GM18508 (cell line): ENCODE measurements at regions not wholly inside any gene's neighbourhood (a gene's known extent, or its start where the extent isn't known, plus 50 kb on each side); places are given as distances from the start of the nearest gene placed in this dataset.
A peak's percentile ranks its signal among the peaks of the same experiment; 100 is the strongest.
"Not testable (repeated sequence)": the region's sequence is repeated elsewhere in the genome, so short reads cannot be mapped to it uniquely, and the experiment has no call there.

ENCODE experiments used
- ATAC-seq: cut with Tn5 transposase; IDR thresholded peaks from one replicate; pipeline ENCODE4 v1.9.1; 2021; ENCODE audit warnings: moderate number of reproducible peaks; ENCODE audit not compliant: insufficient read depth, unreplicated experiment

GRCh38 chr7:113279256-113279655, 160.9 kb upstream of the SMIM30 start:
- no peak for ATAC-seq

- ATAC-seq, result no peak
Measured at GRCh38 chr7:113270790-113271189, 152.4 kb upstream of the SMIM30 start.

- ATAC-seq, result not testable (repeated sequence)
Measured at GRCh38 chr7:113269592-113269991, 151.2 kb upstream of the SMIM30 start.

GRCh38 chr7:113268757-113269156, 150.4 kb upstream of the SMIM30 start:
- no peak for ATAC-seq

- no peak for ATAC-seq
Measured at GRCh38 chr7:113267885-113268284, 149.5 kb upstream of the SMIM30 start.

GRCh38 chr7:113267271-113267670, 148.9 kb upstream of the SMIM30 start:
- ATAC-seq, result peak; percentile 77

- ATAC-seq, result no peak
Measured at GRCh38 chr7:113263749-113264148, 145.4 kb upstream of the SMIM30 start.

- not testable (repeated sequence) for ATAC-seq
Measured at GRCh38 chr7:113263215-113263742, 144.9 kb upstream of the SMIM30 start.

GRCh38 chr7:113256883-113257531, 138.7 kb upstream of the SMIM30 start:
- ATAC-seq, result no peak

GRCh38 chr7:113247198-113247597, 128.8 kb upstream of the SMIM30 start:
- ATAC-seq, result no peak

GRCh38 chr7:113246738-113247137, 128.4 kb upstream of the SMIM30 start:
- no peak for ATAC-seq

GRCh38 chr7:113232885-113233284, 114.5 kb upstream of the SMIM30 start:
- ATAC-seq, result no peak

GRCh38 chr7:113230691-113231090, 112.3 kb upstream of the SMIM30 start:
- no peak for ATAC-seq

- ATAC-seq, result no peak
Measured at GRCh38 chr7:113217314-113217713, 99.0 kb upstream of the SMIM30 start.

GRCh38 chr7:113216038-113216437, 97.7 kb upstream of the SMIM30 start:
- ATAC-seq, result no peak

GRCh38 chr7:113209449-113210203, 91.3 kb upstream of the SMIM30 start:
- no peak for ATAC-seq

- ATAC-seq, result no peak
Measured at GRCh38 chr7:113207931-113208330, 89.6 kb upstream of the SMIM30 start.

GRCh38 chr7:113207441-113207840, 89.1 kb upstream of the SMIM30 start:
- ATAC-seq, result no peak

- no peak for ATAC-seq
Measured at GRCh38 chr7:113204415-113204814, 86.1 kb upstream of the SMIM30 start.

- ATAC-seq, result no peak
Measured at GRCh38 chr7:113202284-113202683, 83.9 kb upstream of the SMIM30 start.

- ATAC-seq, result no peak
Measured at GRCh38 chr7:113200281-113200680, 81.9 kb upstream of the SMIM30 start.

- no peak for ATAC-seq
Measured at GRCh38 chr7:113199841-113200240, 81.5 kb upstream of the SMIM30 start.
